ENCODE measurements at regions not wholly inside any gene's neighbourhood (a gene's known extent, or its start where the extent isn't known, plus 50 kb on each side); places are given as distances from the start of the nearest gene placed in this dataset.

DNA sequence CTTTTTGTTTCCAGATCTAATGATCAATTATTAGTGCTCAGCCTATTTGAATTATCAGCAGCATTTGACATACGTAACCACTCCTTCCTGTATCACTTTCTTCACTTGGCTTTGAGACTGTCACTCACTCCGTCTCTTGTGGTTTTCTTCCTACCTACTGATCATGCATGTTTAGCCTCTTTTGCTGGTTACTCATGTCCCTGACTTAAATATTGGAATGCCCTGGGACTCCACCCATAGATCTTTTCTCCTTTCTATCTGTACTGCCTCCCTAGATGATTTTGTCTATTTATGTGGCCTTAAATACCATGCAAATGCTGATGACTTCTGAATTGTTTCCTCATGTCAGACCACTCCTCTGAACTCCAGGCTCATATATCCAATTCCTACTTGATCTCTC lies 57.7 kb upstream of the PDE4B start:
- intact Hi-C loops (cut with micrococcal nuclease; ENCODE audit: unreplicated experiment) = no loop called here
- DNase-seq = no peak
- CTCF ChIA-PET = no interaction called here
- TF ChIP-seq, protein P1, sequence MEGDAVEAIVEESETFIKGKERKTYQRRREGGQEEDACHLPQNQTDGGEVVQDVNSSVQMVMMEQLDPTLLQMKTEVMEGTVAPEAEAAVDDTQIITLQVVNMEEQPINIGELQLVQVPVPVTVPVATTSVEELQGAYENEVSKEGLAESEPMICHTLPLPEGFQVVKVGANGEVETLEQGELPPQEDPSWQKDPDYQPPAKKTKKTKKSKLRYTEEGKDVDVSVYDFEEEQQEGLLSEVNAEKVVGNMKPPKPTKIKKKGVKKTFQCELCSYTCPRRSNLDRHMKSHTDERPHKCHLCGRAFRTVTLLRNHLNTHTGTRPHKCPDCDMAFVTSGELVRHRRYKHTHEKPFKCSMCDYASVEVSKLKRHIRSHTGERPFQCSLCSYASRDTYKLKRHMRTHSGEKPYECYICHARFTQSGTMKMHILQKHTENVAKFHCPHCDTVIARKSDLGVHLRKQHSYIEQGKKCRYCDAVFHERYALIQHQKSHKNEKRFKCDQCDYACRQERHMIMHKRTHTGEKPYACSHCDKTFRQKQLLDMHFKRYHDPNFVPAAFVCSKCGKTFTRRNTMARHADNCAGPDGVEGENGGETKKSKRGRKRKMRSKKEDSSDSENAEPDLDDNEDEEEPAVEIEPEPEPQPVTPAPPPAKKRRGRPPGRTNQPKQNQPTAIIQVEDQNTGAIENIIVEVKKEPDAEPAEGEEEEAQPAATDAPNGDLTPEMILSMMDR (IDR thresholded peaks at IDR 0.05; ENCODE audit: unreplicated experiment) = no peak
- BruUV-seq (replicated peaks) = no TSS peak
- Mint-ChIP-seq H3K9me3 (ENCODE audit: low read depth, unreplicated experiment) (no peaks in the 10 kb centered on the region), H3K27me3 (ENCODE audit: unreplicated experiment) (no peaks in the 10 kb centered on the region), H3K27ac (ENCODE audit: unreplicated experiment) (no peak overlapping the region), H3K36me3 (ENCODE audit: insufficient read depth, unreplicated experiment) (no peaks in the 10 kb centered on the region), H3K4me1 (ENCODE audit: low read depth, unreplicated experiment) (no peaks in the 10 kb centered on the region), H3K4me3 (ENCODE audit: low read depth, unreplicated experiment) (no peak overlapping the region)

DNA sequence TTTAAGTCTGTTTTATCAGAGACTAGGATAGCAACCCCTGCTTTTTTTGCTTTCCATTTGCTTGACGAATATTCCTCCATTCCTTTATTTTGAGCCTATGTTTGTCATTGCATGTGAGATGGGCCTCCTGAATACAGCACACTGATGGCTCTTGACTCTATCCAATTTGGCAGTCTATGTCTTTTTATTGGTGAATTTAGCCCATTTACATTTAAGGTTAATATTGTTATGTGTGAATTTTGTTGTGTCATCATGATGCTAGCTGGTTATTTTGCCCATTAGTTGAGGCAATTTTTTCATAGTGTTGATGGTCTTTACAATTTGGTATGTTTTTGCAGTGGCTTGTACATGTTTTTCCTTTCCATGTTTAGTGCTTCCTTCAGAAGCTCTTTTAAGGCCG lies 50.7 kb upstream of the PDE4B start:
- TF ChIP-seq, protein P1 (IDR thresholded peaks at IDR 0.05; ENCODE audit: unreplicated experiment) = no peak
- Mint-ChIP-seq H3K4me1 (ENCODE audit: low read depth, unreplicated experiment) (peaks cover 4% of the 10 kb centered on the region), H3K27ac (ENCODE audit: unreplicated experiment) (no peak overlapping the region), H3K36me3 (ENCODE audit: insufficient read depth, unreplicated experiment) (no peaks in the 10 kb centered on the region), H3K4me3 (ENCODE audit: low read depth, unreplicated experiment) (no peak overlapping the region), H3K9me3 (ENCODE audit: low read depth, unreplicated experiment) (peaks cover 6% of the 10 kb centered on the region), H3K27me3 (ENCODE audit: unreplicated experiment) (peaks cover 17% of the 10 kb centered on the region)
- no TSS peak for BruUV-seq (replicated peaks)
- intact Hi-C loops (cut with micrococcal nuclease; ENCODE audit: unreplicated experiment) = no loop called here
- CTCF ChIA-PET = no interaction called here
- no peak for DNase-seq
